Vagina (tissue), 2 donors: ENCODE measurements at regions not wholly inside any gene's neighbourhood (a gene's known extent, or its start where the extent isn't known, plus 50 kb on each side); places are given as distances from the start of the nearest gene placed in this dataset.

Experiments
- DNase-seq, 2 donors: peaks; one replicate each; pipeline ENCODE4 v3.0.0-alpha.2; 2017; ENCODE audit errors: extremely low spot score in 2 of 2
- H3K27ac ChIP-seq: fragments of 200-600 bp; sonication (generic); one replicate; pipeline ENCODE4 v1.5.1; 2019
- H3K27me3 ChIP-seq: fragments of 200-600 bp; sonication (generic); one replicate; pipeline ENCODE4 v1.5.1; 2019
- H3K36me3 ChIP-seq, 2 donors: fragments of 200-600 bp; sonication (generic); one replicate each; pipeline ENCODE4 v1.5.1; 2017 to 2019
- H3K4me1 ChIP-seq: fragments of 200-600 bp; sonication (generic); one replicate; pipeline ENCODE4 v1.5.1; 2019
- H3K4me3 ChIP-seq, 2 donors: fragments of 200-600 bp; sonication (generic); 1 replicate in 1 of 2; 2 replicates in 1 of 2; pipeline ENCODE4 v1.5.1; 2016 to 2019
- H3K9me3 ChIP-seq: fragments of 200-600 bp; sonication (generic); one replicate; pipeline ENCODE4 v1.5.1; 2019
- POLR2A ChIP-seq, 2 donors: fragments of 450-650 bp; IDR thresholded peaks; one replicate each; pipeline ENCODE4 v1.6.1; 2017; ENCODE audit warnings: antibody characterized with exemption in 2 of 2, mild to moderate bottlenecking in 2 of 2, moderate library complexity in 2 of 2
- POLR2AphosphoS5 ChIP-seq, 2 donors: sonication (generic); formaldehyde crosslinking; IDR thresholded peaks; one replicate each; pipeline ENCODE4 v1.9.0; 2017; ENCODE audit warnings: antibody characterized with exemption in 2 of 2, mild to moderate bottlenecking in 2 of 2, low read depth in 1 of 2; ENCODE audit not compliant: insufficient read depth in 1 of 2
- intact Hi-C: fragments of 100-400 bp; cut with DNase I; formaldehyde crosslinking; loops from one replicate; pipeline ENCODE4 v1.15.1; 2023
- TF ChIP-seq, protein P1 (sequence below), 3 experiments: fragments of 450-650 bp in 2 of 3; fragments of 200-600 bp in 1 of 3; sonication (generic) in 1 of 3; IDR thresholded peaks; one replicate each; pipeline ENCODE4 v1.5.1; 2017 to 2019; ENCODE audit warnings: antibody characterized with exemption in 3 of 3, mild to moderate bottlenecking in 2 of 3, moderate library complexity in 2 of 3

DNA sequence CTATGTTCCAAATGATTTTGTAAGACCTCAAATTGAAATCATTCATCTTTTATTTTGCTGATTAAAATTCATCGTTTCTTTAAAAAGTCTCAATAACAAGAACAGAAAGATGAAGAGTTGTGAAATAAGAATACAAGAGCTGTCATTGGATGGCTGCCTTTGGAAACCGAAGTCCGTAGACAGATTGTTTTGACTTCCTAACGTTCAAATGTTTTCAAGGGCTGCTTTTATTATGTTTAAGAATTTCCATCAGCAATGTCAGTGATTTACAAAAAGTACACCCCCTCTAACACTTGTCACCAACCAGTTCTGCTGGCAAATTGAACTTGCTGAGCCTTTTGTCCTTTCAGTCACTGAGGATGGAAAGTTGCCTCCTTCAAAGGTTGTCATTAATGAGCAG is 89.6 kb downstream of the KCNE4 start:
- Histone ChIP-seq H3K36me3 (no peaks in the 10 kb centered on the region), H3K9me3 (no peaks in the 10 kb centered on the region), H3K4me1 (no peaks in the 10 kb centered on the region), H3K4me3 (no peak overlapping the region), H3K27ac (no peak overlapping the region), H3K27me3 (no peaks in the 10 kb centered on the region)
- intact Hi-C loops, result no loop called here
- TF ChIP-seq, protein P1, sequence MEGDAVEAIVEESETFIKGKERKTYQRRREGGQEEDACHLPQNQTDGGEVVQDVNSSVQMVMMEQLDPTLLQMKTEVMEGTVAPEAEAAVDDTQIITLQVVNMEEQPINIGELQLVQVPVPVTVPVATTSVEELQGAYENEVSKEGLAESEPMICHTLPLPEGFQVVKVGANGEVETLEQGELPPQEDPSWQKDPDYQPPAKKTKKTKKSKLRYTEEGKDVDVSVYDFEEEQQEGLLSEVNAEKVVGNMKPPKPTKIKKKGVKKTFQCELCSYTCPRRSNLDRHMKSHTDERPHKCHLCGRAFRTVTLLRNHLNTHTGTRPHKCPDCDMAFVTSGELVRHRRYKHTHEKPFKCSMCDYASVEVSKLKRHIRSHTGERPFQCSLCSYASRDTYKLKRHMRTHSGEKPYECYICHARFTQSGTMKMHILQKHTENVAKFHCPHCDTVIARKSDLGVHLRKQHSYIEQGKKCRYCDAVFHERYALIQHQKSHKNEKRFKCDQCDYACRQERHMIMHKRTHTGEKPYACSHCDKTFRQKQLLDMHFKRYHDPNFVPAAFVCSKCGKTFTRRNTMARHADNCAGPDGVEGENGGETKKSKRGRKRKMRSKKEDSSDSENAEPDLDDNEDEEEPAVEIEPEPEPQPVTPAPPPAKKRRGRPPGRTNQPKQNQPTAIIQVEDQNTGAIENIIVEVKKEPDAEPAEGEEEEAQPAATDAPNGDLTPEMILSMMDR (IDR thresholded peaks at IDR 0.05), result no peak
- TF ChIP-seq POLR2AphosphoS5 (IDR thresholded peaks at IDR 0.05; ENCODE audit: insufficient read depth in 1 of 2, low read depth in 1 of 2) (no peak), POLR2A (IDR thresholded peaks at IDR 0.05) (no peak)
- no peak for DNase-seq

- TF ChIP-seq, protein P1 (IDR thresholded peaks at IDR 0.05), result no peak
- TF ChIP-seq POLR2A (IDR thresholded peaks at IDR 0.05) (no peak), POLR2AphosphoS5 (IDR thresholded peaks at IDR 0.05; ENCODE audit: insufficient read depth in 1 of 2, low read depth in 1 of 2) (no peak)
- intact Hi-C loops, result no loop called here
- no peaks in the 10 kb centered on the region for H3K9me3 ChIP-seq
- H3K27me3 ChIP-seq, result no peaks in the 10 kb centered on the region
- H3K4me1 ChIP-seq, result no peaks in the 10 kb centered on the region
- H3K27ac ChIP-seq, result no peak overlapping the region
- no peaks in the 10 kb centered on the region for H3K36me3 ChIP-seq
- no peak overlapping the region for H3K4me3 ChIP-seq
- DNase-seq, result no peak
Observed at GRCh38 chr2:223142118-223142517, 90.1 kb downstream of the KCNE4 start.

GRCh38 chr2:223147431-223147830 is 95.4 kb downstream of the KCNE4 start:
- Histone ChIP-seq H3K36me3 (no peaks in the 10 kb centered on the region), H3K4me1 (no peaks in the 10 kb centered on the region), H3K4me3 (no peak overlapping the region), H3K27me3 (no peaks in the 10 kb centered on the region), H3K27ac (no peak overlapping the region), H3K9me3 (no peaks in the 10 kb centered on the region)
- intact Hi-C loops, result no loop called here
- TF ChIP-seq POLR2A (IDR thresholded peaks at IDR 0.05) (no peak), POLR2AphosphoS5 (IDR thresholded peaks at IDR 0.05; ENCODE audit: insufficient read depth in 1 of 2, low read depth in 1 of 2) (no peak)
- TF ChIP-seq, protein P1 (IDR thresholded peaks at IDR 0.05), result no peak
- no peak for DNase-seq

DNA sequence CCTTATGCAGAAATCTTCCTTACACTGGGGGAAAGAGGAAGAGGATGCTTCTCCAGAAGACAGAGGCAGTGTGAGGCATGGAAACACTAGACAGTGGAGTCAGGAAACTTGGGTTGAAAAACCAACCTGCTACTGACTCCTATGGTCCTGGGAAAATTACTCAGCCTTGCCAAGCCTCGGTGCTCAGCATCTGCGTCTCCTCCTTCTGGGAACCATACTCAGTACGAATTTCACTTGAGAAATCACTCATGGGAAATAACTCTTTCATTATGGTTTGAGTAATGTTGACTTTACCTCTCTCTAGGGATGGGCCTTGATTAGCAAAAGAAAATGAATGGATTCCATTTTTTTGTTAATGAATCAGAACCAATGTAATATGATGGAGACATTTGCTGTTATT is 96.5 kb downstream of the KCNE4 start:
- Histone ChIP-seq H3K36me3 (no peaks in the 10 kb centered on the region), H3K4me1 (no peaks in the 10 kb centered on the region), H3K27me3 (no peaks in the 10 kb centered on the region), H3K27ac (no peak overlapping the region), H3K9me3 (no peaks in the 10 kb centered on the region), H3K4me3 (no peak overlapping the region)
- intact Hi-C loops, result no loop called here
- DNase-seq, result no peak
- TF ChIP-seq, protein P1 (IDR thresholded peaks at IDR 0.05), result no peak
- TF ChIP-seq POLR2A (IDR thresholded peaks at IDR 0.05) (no peak), POLR2AphosphoS5 (IDR thresholded peaks at IDR 0.05; ENCODE audit: insufficient read depth in 1 of 2, low read depth in 1 of 2) (no peak)

DNA sequence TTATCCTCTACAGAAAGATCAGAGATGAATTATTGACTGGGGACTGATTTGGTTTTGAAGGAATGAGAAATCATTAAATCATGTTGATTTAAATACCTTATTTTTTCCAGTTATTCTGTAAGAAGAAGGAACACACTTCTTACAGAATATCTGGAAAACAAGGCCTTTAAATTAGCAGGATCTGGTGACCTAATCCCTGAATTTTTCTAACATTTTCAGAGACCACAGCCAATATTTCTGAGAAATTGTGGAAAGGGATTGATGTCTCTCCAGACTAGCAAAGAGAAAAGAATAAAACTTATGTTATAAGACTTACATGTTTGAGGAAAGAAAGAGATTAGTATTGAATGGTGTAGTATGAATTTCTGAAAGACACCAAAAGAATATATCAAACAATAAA is 104.0 kb downstream of the KCNE4 start:
- no peak overlapping the region for H3K4me3 ChIP-seq
- H3K9me3 ChIP-seq, result no peaks in the 10 kb centered on the region
- intact Hi-C loops, result no loop called here
- H3K36me3 ChIP-seq, result no peaks in the 10 kb centered on the region
- H3K27me3 ChIP-seq, result no peaks in the 10 kb centered on the region
- no peaks in the 10 kb centered on the region for H3K4me1 ChIP-seq
- DNase-seq, result no peak
- H3K27ac ChIP-seq, result no peak overlapping the region
- TF ChIP-seq POLR2A (IDR thresholded peaks at IDR 0.05) (no peak), POLR2AphosphoS5 (IDR thresholded peaks at IDR 0.05; ENCODE audit: insufficient read depth in 1 of 2, low read depth in 1 of 2) (no peak)
- TF ChIP-seq, protein P1 (IDR thresholded peaks at IDR 0.05), result no peak
